BJ (cell line): ENCODE measurements at regions not wholly inside any gene's neighbourhood (a gene's known extent, or its start where the extent isn't known, plus 50 kb on each side); places are given as distances from the start of the nearest gene placed in this dataset.

ENCODE experiments used
- CTCF ChIA-PET: fragments of 350-600 bp; formaldehyde crosslinking; extraction: SDS; loops from one replicate; lab custom pipeline; 2021; ENCODE audit warnings: antibody characterized with exemption, inconsistent platforms; lab: Yijun Ruan, JAX
- POLR2A ChIA-PET: fragments of 300-600 bp; sonication (Branson Sonifier 250); formaldehyde crosslinking; extraction: SDS; loops from one replicate; lab custom pipeline; 2021; ENCODE audit warnings: antibody characterized with exemption; lab: Charles Lee
- DNase-seq: peaks from one replicate; pipeline ENCODE4 v3.0.0-alpha.2; 2011; ENCODE audit warnings: low read depth
- H3K27me3 ChIP-seq: 2 replicates; pipeline ENCODE4 v1.6.0; 2011; ENCODE audit warnings: low read length; ENCODE audit not compliant: control insufficient read depth, insufficient read depth
- H3K36me3 ChIP-seq: 2 replicates; pipeline ENCODE4 v1.5.1; 2011; ENCODE audit warnings: low read length; ENCODE audit not compliant: control insufficient read depth, insufficient read depth
- H3K4me3 ChIP-seq: 2 replicates; pipeline ENCODE4 v1.5.1; 2011; ENCODE audit warnings: low read depth, mild to moderate bottlenecking, control low read depth, low read length
- CTCF ChIP-seq: IDR thresholded peaks from 2 replicates; pipeline ENCODE4 v1.5.1; 2011; ENCODE audit warnings: low read depth, mild to moderate bottlenecking, control low read depth, inconsistent platforms, low read length, moderate library complexity; ENCODE audit not compliant: insufficient read depth

- TF ChIP-seq CTCF: no peak
- peak; percentile 16 for DNase-seq
These were observed 261.5 kb downstream of the CEMIP2 start for GRCh38 chr9:71506821-71507220.

GRCh38 chr9:71504636-71505035 is 263.7 kb downstream of the CEMIP2 start:
- Histone ChIP-seq H3K36me3 (no peaks in the 10 kb centered on the region), H3K27me3 (no peaks in the 10 kb centered on the region), H3K4me3 (no peak overlapping the region)
- ChIA-PET CTCF (interaction anchor here (1.2 kb wide), 1 partner anchor 14 kb away, joined by 3 read pairs; no protein-coding TSS in a partner anchor), POLR2A (no interaction called here)
- no peak for TF ChIP-seq CTCF
- DNase-seq: no peak

More at GRCh38 chr9:71506821-71507220, 261.5 kb downstream of the CEMIP2 start:
- CTCF ChIA-PET: no interaction called here
- Histone ChIP-seq H3K27me3 (no peaks in the 10 kb centered on the region), H3K4me3 (no peak overlapping the region), H3K36me3 (no peaks in the 10 kb centered on the region)
- POLR2A ChIA-PET: no interaction called here

GRCh38 chr9:71498691-71499090 is 269.6 kb downstream of the CEMIP2 start:
- H3K4me3 ChIP-seq: no peak overlapping the region
- TF ChIP-seq CTCF: no peak
- no peaks in the 10 kb centered on the region for H3K36me3 ChIP-seq
- ChIA-PET CTCF (interaction anchor here (1.0 kb wide), 1 partner anchor 19 kb away, joined by 3 read pairs; no protein-coding TSS in a partner anchor), POLR2A (no interaction called here)
- H3K27me3 ChIP-seq: no peaks in the 10 kb centered on the region
- no peak for DNase-seq

GRCh38 chr9:71490810-71491209 is 277.5 kb downstream of the CEMIP2 start:
- Histone ChIP-seq H3K36me3 (no peaks in the 10 kb centered on the region), H3K27me3 (0 out of 2 replicates have a peak, but pooled peaks cover 2% of the 10 kb centered on the region), H3K4me3 (no peak overlapping the region)
- DNase-seq: no peak
- ChIA-PET CTCF (interaction anchor here (0.8 to 4.1 kb wide), 2 partner anchors 14 to 206 kb away, joined by 3 to 13 read pairs; no protein-coding TSS in a partner anchor), POLR2A (no interaction called here)
- peak; percentile 31; the same call in 1 of the 2 replicates for TF ChIP-seq CTCF

DNA sequence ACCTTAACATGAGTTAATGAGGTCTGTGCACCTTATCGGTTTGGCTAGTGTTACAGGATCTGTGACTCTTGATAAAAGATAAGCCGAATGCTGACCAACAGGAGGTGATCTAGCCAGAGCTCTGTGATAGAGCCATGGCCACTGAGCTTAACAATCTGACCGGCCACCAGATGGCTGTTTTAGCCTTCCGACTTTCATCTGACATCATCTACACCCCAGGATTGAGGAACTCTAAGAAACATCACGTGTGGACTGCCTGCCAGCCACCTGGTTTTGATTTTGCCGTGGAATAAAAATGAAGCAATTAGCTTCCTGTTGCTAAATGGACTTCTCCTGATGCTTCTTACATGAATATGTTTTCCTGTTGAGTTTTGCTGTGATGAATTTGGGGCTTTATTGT is 281.3 kb downstream of the CEMIP2 start:
- Histone ChIP-seq H3K36me3 (no peaks in the 10 kb centered on the region), H3K27me3 (no peaks in the 10 kb centered on the region), H3K4me3 (no peak overlapping the region)
- DNase-seq: peak; percentile 38
- TF ChIP-seq CTCF: 0 out of 2 replicates have a peak, but pooled peaks have one; percentile 5
- ChIA-PET CTCF (interaction anchor here (4.1 kb wide), 1 partner anchor 202 kb away, joined by 13 read pairs; no protein-coding TSS in a partner anchor), POLR2A (no interaction called here)
